SK-N-SH (cell line): ENCODE measurements at regions not wholly inside any gene's neighbourhood (a gene's known extent, or its start where the extent isn't known, plus 50 kb on each side); places are given as distances from the start of the nearest gene placed in this dataset.

Source experiments
- NRF1 ChIP-seq: IDR thresholded peaks from 2 replicates; pipeline ENCODE4 v1.6.1; 2012; ENCODE audit warnings: low read depth, mild to moderate bottlenecking, low read length
- SIN3A ChIP-seq: IDR thresholded peaks from 2 replicates; pipeline ENCODE4 v1.6.1; 2012; ENCODE audit warnings: low read depth, mild to moderate bottlenecking, low read length, moderate library complexity, borderline replicate concordance
- TAF1 ChIP-seq: IDR thresholded peaks from 2 replicates; pipeline ENCODE4 v1.6.1; 2012; ENCODE audit warnings: low read depth, mild to moderate bottlenecking, low read length, moderate library complexity, borderline replicate concordance
- TF ChIP-seq, protein P1 (sequence below): fragments of 200-600 bp; sonication (generic); IDR thresholded peaks from 2 replicates; pipeline ENCODE4 v1.6.1; 2017; ENCODE audit warnings: antibody characterized with exemption, mild to moderate bottlenecking, moderate library complexity
- TF ChIP-seq, protein P2 (sequence below): fragments of 150-350 bp; IDR thresholded peaks from 2 replicates; pipeline ENCODE4 v1.6.1; 2016; ENCODE audit warnings: mild to moderate bottlenecking, low read depth, low read length

DNA sequence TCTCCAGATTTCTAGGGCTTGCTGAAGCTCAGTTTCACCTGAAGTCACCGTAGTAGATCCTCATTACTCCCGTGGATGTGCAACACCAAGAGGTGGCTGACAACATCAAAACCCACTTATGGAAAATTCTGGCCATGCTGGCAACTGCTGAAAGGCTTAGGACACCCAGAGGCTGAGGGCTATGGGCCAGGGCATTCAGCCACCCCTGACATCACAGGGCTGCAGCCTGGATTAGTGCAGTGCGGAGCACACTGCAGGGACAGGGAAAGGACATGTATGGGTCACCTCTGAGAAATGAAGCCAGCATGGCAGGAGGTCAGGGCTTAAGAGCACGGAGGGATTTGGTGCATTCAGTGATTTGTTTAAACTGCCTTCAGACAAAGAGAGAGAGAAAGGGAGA, 300.6 kb downstream of the TDRD15 start:
- TF ChIP-seq, protein P1, sequence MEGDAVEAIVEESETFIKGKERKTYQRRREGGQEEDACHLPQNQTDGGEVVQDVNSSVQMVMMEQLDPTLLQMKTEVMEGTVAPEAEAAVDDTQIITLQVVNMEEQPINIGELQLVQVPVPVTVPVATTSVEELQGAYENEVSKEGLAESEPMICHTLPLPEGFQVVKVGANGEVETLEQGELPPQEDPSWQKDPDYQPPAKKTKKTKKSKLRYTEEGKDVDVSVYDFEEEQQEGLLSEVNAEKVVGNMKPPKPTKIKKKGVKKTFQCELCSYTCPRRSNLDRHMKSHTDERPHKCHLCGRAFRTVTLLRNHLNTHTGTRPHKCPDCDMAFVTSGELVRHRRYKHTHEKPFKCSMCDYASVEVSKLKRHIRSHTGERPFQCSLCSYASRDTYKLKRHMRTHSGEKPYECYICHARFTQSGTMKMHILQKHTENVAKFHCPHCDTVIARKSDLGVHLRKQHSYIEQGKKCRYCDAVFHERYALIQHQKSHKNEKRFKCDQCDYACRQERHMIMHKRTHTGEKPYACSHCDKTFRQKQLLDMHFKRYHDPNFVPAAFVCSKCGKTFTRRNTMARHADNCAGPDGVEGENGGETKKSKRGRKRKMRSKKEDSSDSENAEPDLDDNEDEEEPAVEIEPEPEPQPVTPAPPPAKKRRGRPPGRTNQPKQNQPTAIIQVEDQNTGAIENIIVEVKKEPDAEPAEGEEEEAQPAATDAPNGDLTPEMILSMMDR, result no peak
- TF ChIP-seq TAF1 (no peak), NRF1 (no peak), SIN3A (no peak)
- TF ChIP-seq, protein P2, sequence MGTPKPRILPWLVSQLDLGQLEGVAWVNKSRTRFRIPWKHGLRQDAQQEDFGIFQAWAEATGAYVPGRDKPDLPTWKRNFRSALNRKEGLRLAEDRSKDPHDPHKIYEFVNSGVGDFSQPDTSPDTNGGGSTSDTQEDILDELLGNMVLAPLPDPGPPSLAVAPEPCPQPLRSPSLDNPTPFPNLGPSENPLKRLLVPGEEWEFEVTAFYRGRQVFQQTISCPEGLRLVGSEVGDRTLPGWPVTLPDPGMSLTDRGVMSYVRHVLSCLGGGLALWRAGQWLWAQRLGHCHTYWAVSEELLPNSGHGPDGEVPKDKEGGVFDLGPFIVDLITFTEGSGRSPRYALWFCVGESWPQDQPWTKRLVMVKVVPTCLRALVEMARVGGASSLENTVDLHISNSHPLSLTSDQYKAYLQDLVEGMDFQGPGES, result no peak
